ENCODE measurements at regions not wholly inside any gene's neighbourhood (a gene's known extent, or its start where the extent isn't known, plus 50 kb on each side); places are given as distances from the start of the nearest gene placed in this dataset.
A peak's percentile ranks its signal among the peaks of the same experiment; 100 is the strongest.

- H2AK5ac ChIP-seq (ENCODE audit: insufficient read length, low read length): no peak overlapping the region
- H4K5ac ChIP-seq (ENCODE audit: insufficient read length, low read depth, low read length): no peak overlapping the region
- no peak overlapping the region for H3K4ac ChIP-seq (ENCODE audit: low read depth, low read length)
- no peaks in the 10 kb centered on the region for H3K9me3 ChIP-seq (ENCODE audit: control insufficient read depth, low read depth, low read length)
- no CpG with 5 or more reads among the region's 6 CpGs for WGBS (ENCODE audit: extremely low coverage, insufficient read length, low lambda C conversion rate)
- H3K27me3 ChIP-seq (ENCODE audit: insufficient read depth, low read length): no peaks in the 10 kb centered on the region
- no peak overlapping the region for H3K9ac ChIP-seq (ENCODE audit: extremely low read depth, insufficient read length, low read length)
- H3T11ph ChIP-seq (ENCODE audit: low read length): no peak overlapping the region
- H3K4me1 ChIP-seq (ENCODE audit: insufficient read depth, low read length): no peaks in the 10 kb centered on the region
- H3K4me2 ChIP-seq (ENCODE audit: insufficient read depth, insufficient read length, low read length): no peak overlapping the region
- Mint-ChIP-seq H3K4me3 (no peak overlapping the region), H3K4me1 (peaks cover 7 to 9% of the 10 kb centered on the region in 2 experiments), H3K27ac (peak overlapping the region in 1 of 3 experiments; percentile 0; a peak in 1 of 7 replicates), H3K27me3 (ENCODE audit: low read depth) (no peaks in the 10 kb centered on the region), H3K36me3 (ENCODE audit: insufficient read depth in 1 of 3, low read depth in 3 of 3) (no peaks in the 10 kb centered on the region), H3K9me3 (no peaks in the 10 kb centered on the region)
- no peak overlapping the region for H2BK15ac ChIP-seq (ENCODE audit: low read depth, low read length)
- no peak overlapping the region for H3K18ac ChIP-seq (ENCODE audit: insufficient read length, low read depth, low read length)
- no peak overlapping the region for H3K27ac ChIP-seq (ENCODE audit: insufficient read length, low read depth, low read length)
- no peaks in the 10 kb centered on the region for H3K23me2 ChIP-seq (ENCODE audit: insufficient read length, low read depth, low read length, poor library complexity, severe bottlenecking)
- no peak overlapping the region for H2AFZ ChIP-seq (ENCODE audit: low read length)
- no peak overlapping the region for H2BK5ac ChIP-seq (ENCODE audit: insufficient read length, low read length)
- TF ChIP-seq, protein P1, sequence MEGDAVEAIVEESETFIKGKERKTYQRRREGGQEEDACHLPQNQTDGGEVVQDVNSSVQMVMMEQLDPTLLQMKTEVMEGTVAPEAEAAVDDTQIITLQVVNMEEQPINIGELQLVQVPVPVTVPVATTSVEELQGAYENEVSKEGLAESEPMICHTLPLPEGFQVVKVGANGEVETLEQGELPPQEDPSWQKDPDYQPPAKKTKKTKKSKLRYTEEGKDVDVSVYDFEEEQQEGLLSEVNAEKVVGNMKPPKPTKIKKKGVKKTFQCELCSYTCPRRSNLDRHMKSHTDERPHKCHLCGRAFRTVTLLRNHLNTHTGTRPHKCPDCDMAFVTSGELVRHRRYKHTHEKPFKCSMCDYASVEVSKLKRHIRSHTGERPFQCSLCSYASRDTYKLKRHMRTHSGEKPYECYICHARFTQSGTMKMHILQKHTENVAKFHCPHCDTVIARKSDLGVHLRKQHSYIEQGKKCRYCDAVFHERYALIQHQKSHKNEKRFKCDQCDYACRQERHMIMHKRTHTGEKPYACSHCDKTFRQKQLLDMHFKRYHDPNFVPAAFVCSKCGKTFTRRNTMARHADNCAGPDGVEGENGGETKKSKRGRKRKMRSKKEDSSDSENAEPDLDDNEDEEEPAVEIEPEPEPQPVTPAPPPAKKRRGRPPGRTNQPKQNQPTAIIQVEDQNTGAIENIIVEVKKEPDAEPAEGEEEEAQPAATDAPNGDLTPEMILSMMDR (conservative IDR thresholded peaks at IDR 0.05): no peak
- H3K56ac ChIP-seq (ENCODE audit: insufficient read length, low read depth, low read length): no peak overlapping the region
- H4K8ac ChIP-seq (replicated peaks; ENCODE audit: insufficient read length, low read depth, low read length): no peak overlapping the region
- no peak overlapping the region for H3K23ac ChIP-seq (ENCODE audit: insufficient read length, low read depth, low read length)
- H2BK120ac ChIP-seq (ENCODE audit: low read depth, low read length, poor library complexity, severe bottlenecking): no peak overlapping the region
- no peak overlapping the region for H2BK20ac ChIP-seq (ENCODE audit: low read depth, low read length, poor library complexity, severe bottlenecking)
- no peak overlapping the region for H4K91ac ChIP-seq (ENCODE audit: insufficient read length, low read depth, low read length)
- no peaks in the 10 kb centered on the region for H3K79me1 ChIP-seq (ENCODE audit: insufficient read depth, low read depth, low read length, poor library complexity, severe bottlenecking)
- H2BK12ac ChIP-seq (ENCODE audit: insufficient read length, low read depth, low read length): no peak overlapping the region
- no peaks in the 10 kb centered on the region for H3K79me2 ChIP-seq (ENCODE audit: insufficient read depth, low read length)
- DNase-seq: no peak
- no peaks in the 10 kb centered on the region for H4K20me1 ChIP-seq (ENCODE audit: control insufficient read depth, insufficient read depth, insufficient read length)
- no peak overlapping the region for H3K14ac ChIP-seq (ENCODE audit: insufficient read depth, low read length)
These were observed 648.5 kb downstream of the TFAP2A start for GRCh38 chr6:9766240-9766915.

Measured in H9 (cell line).